ENCODE measurements at regions not wholly inside any gene's neighbourhood (a gene's known extent, or its start where the extent isn't known, plus 50 kb on each side); places are given as distances from the start of the nearest gene placed in this dataset.

GRCh38 chr6:27547157-27548075, 74.5 kb upstream of the ZNF184 start (continued):
- TF ChIP-seq SNAPC5 (CRISPR knock-in tag; IDR thresholded peaks at IDR 0.05; ENCODE audit: borderline replicate concordance) (no peak), SPEN (CRISPR knock-in tag; IDR thresholded peaks at IDR 0.05; ENCODE audit: low read depth) (no peak), RELA (CRISPR knock-in tag; IDR thresholded peaks at IDR 0.05) (no peak), POGK (CRISPR knock-in tag; conservative IDR thresholded peaks at IDR 0.05) (0 out of 2 replicates have a peak, but pooled peaks have one; percentile 23), ZNF292 (CRISPR knock-in tag; IDR thresholded peaks at IDR 0.05; ENCODE audit: borderline replicate concordance, low read depth) (no peak; the same call in 1 of the 2 replicates), SALL1 (CRISPR knock-in tag; IDR thresholded peaks at IDR 0.05) (no peak), HOXA9 (CRISPR knock-in tag; IDR thresholded peaks at IDR 0.05; ENCODE audit: borderline replicate concordance) (no peak), SMARCE1 (IDR thresholded peaks at IDR 0.05; ENCODE audit: borderline replicate concordance) (no peak), HCFC1 (IDR thresholded peaks at IDR 0.05; ENCODE audit: low read depth, low read length) (no peak), ZNF121 (CRISPR knock-in tag; IDR thresholded peaks at IDR 0.05) (0 out of 2 replicates have a peak, but pooled peaks have one; percentile 12), SMAD3 (CRISPR knock-in tag; IDR thresholded peaks at IDR 0.05) (no peak), GABPA (IDR thresholded peaks at IDR 0.05; ENCODE audit: low read depth, low read length) (no peak), GABPA (CRISPR knock-in tag; IDR thresholded peaks at IDR 0.05; ENCODE audit: low read depth) (no peak), ZNF414 (CRISPR knock-in tag; IDR thresholded peaks at IDR 0.05) (no peak), ZNF253 (CRISPR knock-in tag; IDR thresholded peaks at IDR 0.05; ENCODE audit: borderline replicate concordance) (no peak), ZBTB46 (CRISPR knock-in tag; IDR thresholded peaks at IDR 0.05; ENCODE audit: borderline replicate concordance) (no peak), ZC3H4 (CRISPR knock-in tag; IDR thresholded peaks at IDR 0.05; ENCODE audit: borderline replicate concordance) (no peak), ZFP1 (CRISPR knock-in tag; IDR thresholded peaks at IDR 0.05) (no peak), NR0B2 (CRISPR knock-in tag; IDR thresholded peaks at IDR 0.05) (no peak), ZNF567 (CRISPR knock-in tag; IDR thresholded peaks at IDR 0.05; ENCODE audit: borderline replicate concordance) (no peak), KLF12 (CRISPR knock-in tag; IDR thresholded peaks at IDR 0.05; ENCODE audit: borderline replicate concordance) (no peak), ZNF224 (CRISPR knock-in tag; IDR thresholded peaks at IDR 0.05) (no peak)

Data from HepG2 (cell line).